ENCODE measurements at regions not wholly inside any gene's neighbourhood (a gene's known extent, or its start where the extent isn't known, plus 50 kb on each side); places are given as distances from the start of the nearest gene placed in this dataset.

DNA sequence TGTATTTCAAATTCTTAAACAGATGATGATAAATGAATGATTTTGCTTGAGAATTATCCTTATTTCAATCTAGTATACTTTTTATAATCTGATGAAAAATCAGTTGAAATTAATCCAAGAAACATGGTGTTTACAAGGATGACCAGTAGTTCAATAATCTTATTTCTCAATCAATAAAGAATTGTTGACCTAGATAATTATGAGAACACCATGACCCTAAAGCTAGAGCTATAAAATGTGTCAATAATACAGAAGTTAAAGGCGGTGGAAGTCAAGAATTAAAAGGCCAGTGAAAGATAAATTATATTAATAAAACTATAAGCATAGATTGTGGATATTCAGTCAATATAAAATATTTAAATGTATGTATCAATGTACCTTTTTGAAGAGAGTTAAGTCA is 667.4 kb upstream of the GCFC2 start:
- H3K9me1 ChIP-seq (replicated peaks; ENCODE audit: control insufficient read depth, extremely low read depth, insufficient read depth, low read length), result no peaks in the 10 kb centered on the region
- POLR2A ChIA-PET, result no interaction called here
- no TSS peak for BruUV-seq (replicated peaks)
- H4K20me1 ChIP-seq (replicated peaks; ENCODE audit: control insufficient read depth, extremely low read depth, insufficient read depth, low read length), result no peaks in the 10 kb centered on the region
- no peak overlapping the region for H3K4me3 ChIP-seq (replicated peaks in 1 of 3; ENCODE audit: insufficient read depth in 1 of 3, low read depth in 1 of 3, low read length in 3 of 3)
- no peak overlapping the region for H3K27ac ChIP-seq (ENCODE audit: insufficient read depth, low read depth, low read length)
- H3K36me3 ChIP-seq (ENCODE audit: control insufficient read depth in 2 of 2, extremely low read depth in 1 of 2, insufficient read depth in 2 of 2, low read length in 2 of 2), result no peaks in the 10 kb centered on the region
- H3K4me1 ChIP-seq (ENCODE audit: control insufficient read depth, extremely low read depth, insufficient read depth, low read length), result no peaks in the 10 kb centered on the region
- H3K27me3 ChIP-seq (ENCODE audit: control insufficient read depth in 2 of 2, insufficient read depth in 2 of 2, low read length in 2 of 2), result no peaks in the 10 kb centered on the region
- H3K9me3 ChIP-seq (replicated peaks; ENCODE audit: control insufficient read depth, insufficient read depth, low read length), result peaks cover 2% of the 10 kb centered on the region
- no peak overlapping the region for H3K9ac ChIP-seq (replicated peaks; ENCODE audit: extremely low read depth, insufficient read depth, low read length)
- H3K79me2 ChIP-seq (ENCODE audit: control insufficient read depth, insufficient read depth, low read length), result no peaks in the 10 kb centered on the region
- intact Hi-C loops (cut with micrococcal nuclease), result no loop called here
- FAIRE-seq (no peak), DNase-seq (ENCODE audit: low read depth, low spot score) (no peak)
- dilution Hi-C loops (cut with MboI; ENCODE audit: extremely low pct_ligation_motif_present, low sequenced_read_pairs), result no loop called here
- CTCF ChIA-PET, result no interaction called here
- TF ChIP-seq MYC (IDR thresholded peaks at IDR 0.05; ENCODE audit: low read depth, low read length), result no peak
- TF ChIP-seq CTCF (IDR thresholded peaks at IDR 0.05; ENCODE audit: extremely low read depth in 1 of 2, insufficient read depth in 1 of 2, low read depth in 1 of 2, low read length in 2 of 2), result no peak
- TF ChIP-seq POLR2A (IDR thresholded peaks at IDR 0.05; ENCODE audit: low read depth, low read length), result no peak
- TF ChIP-seq FOS (IDR thresholded peaks at IDR 0.05; ENCODE audit: borderline replicate concordance, insufficient read depth, low read length), result no peak
- TF ChIP-seq JUN (IDR thresholded peaks at IDR 0.05; ENCODE audit: borderline replicate concordance, insufficient read depth, insufficient read length, low read depth), result no peak
- no peak for TF ChIP-seq POLR2AphosphoS5 (IDR thresholded peaks at IDR 0.05; ENCODE audit: insufficient read depth, low read depth, low read length)
- TF ChIP-seq GATA2 (IDR thresholded peaks at IDR 0.05; ENCODE audit: insufficient read depth, insufficient read length, low read depth, low read length), result no peak
- no peak overlapping the region for H3K4me2 ChIP-seq (ENCODE audit: insufficient read depth, low read length)
- H2AFZ ChIP-seq (ENCODE audit: low read depth, low read length), result no peak overlapping the region

DNA sequence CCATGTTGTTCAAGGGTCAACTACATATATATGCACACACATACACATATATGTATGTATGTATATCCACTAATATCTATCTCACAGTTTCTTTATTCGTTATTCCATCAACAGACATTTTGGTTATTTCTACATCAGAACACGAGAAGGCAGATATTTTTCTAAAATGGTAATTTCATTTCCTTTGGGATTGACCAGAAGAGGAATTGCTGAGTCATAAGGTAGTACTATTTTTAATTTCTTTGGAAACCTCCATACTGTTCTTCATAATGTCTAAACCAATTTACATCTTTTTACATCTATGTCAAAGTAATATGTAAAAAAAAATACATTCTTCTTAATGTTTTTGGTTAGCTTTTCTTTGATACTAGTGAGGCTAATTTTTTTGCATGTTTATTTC is 630.7 kb upstream of the GCFC2 start:
- dilution Hi-C loops (cut with MboI; ENCODE audit: extremely low pct_ligation_motif_present, low sequenced_read_pairs) (no loop called here), intact Hi-C loops (cut with micrococcal nuclease) (no loop called here)
- no peaks in the 10 kb centered on the region for H3K9me3 ChIP-seq (replicated peaks; ENCODE audit: control insufficient read depth, insufficient read depth, low read length)
- H3K36me3 ChIP-seq (ENCODE audit: control insufficient read depth in 2 of 2, extremely low read depth in 1 of 2, insufficient read depth in 2 of 2, low read length in 2 of 2), result no peaks in the 10 kb centered on the region
- H3K9me1 ChIP-seq (replicated peaks; ENCODE audit: control insufficient read depth, extremely low read depth, insufficient read depth, low read length), result no peaks in the 10 kb centered on the region
- FAIRE-seq (no peak), DNase-seq (ENCODE audit: low read depth, low spot score) (no peak)
- H3K9ac ChIP-seq (replicated peaks; ENCODE audit: extremely low read depth, insufficient read depth, low read length), result no peak overlapping the region
- no peaks in the 10 kb centered on the region for H3K4me1 ChIP-seq (ENCODE audit: control insufficient read depth, extremely low read depth, insufficient read depth, low read length)
- H4K20me1 ChIP-seq (replicated peaks; ENCODE audit: control insufficient read depth, extremely low read depth, insufficient read depth, low read length), result no peaks in the 10 kb centered on the region
- TF ChIP-seq FOS (IDR thresholded peaks at IDR 0.05; ENCODE audit: borderline replicate concordance, insufficient read depth, low read length) (no peak), EZH2 (IDR thresholded peaks at IDR 0.05; ENCODE audit: borderline replicate concordance, low read depth, low read length, severe bottlenecking) (no peak)
- TF ChIP-seq, protein P1, sequence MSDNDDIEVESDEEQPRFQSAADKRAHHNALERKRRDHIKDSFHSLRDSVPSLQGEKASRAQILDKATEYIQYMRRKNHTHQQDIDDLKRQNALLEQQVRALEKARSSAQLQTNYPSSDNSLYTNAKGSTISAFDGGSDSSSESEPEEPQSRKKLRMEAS (IDR thresholded peaks at IDR 0.05; ENCODE audit: insufficient read depth, insufficient read length), result no peak
- no peak overlapping the region for H3K4me3 ChIP-seq (replicated peaks in 1 of 3; ENCODE audit: insufficient read depth in 1 of 3, low read depth in 1 of 3, low read length in 3 of 3)
- no peaks in the 10 kb centered on the region for H3K27me3 ChIP-seq (ENCODE audit: control insufficient read depth in 2 of 2, insufficient read depth in 2 of 2, low read length in 2 of 2)
- H3K27ac ChIP-seq (ENCODE audit: insufficient read depth, low read depth, low read length), result no peak overlapping the region
- CTCF ChIA-PET, result no interaction called here
- BruUV-seq (replicated peaks), result no TSS peak
- no peaks in the 10 kb centered on the region for H3K79me2 ChIP-seq (ENCODE audit: control insufficient read depth, insufficient read depth, low read length)
- POLR2A ChIA-PET, result no interaction called here
- no peak overlapping the region for H3K4me2 ChIP-seq (ENCODE audit: insufficient read depth, low read length)
- H2AFZ ChIP-seq (ENCODE audit: low read depth, low read length), result no peak overlapping the region

Data from endothelial cell of umbilical vein (primary cell).